Mesenchymal stem cell (in vitro differentiated cells and primary cell): ENCODE measurements at regions not wholly inside any gene's neighbourhood (a gene's known extent, or its start where the extent isn't known, plus 50 kb on each side); places are given as distances from the start of the nearest gene placed in this dataset.

Source experiments
- DNase-seq: peaks from one replicate; pipeline ENCODE4 v3.0.0-alpha.2; 2013
- H2AFZ ChIP-seq: one replicate; pipeline ENCODE4 v1.6.1; 2013; ENCODE audit warnings: low read depth, mild to moderate bottlenecking, control low read depth, inconsistent platforms, low read length, moderate library complexity
- H2AK5ac ChIP-seq: 2 replicates; pipeline ENCODE4 v1.6.1; 2013; ENCODE audit warnings: low read length, moderate library complexity, mild to moderate bottlenecking, inconsistent platforms; ENCODE audit not compliant: severe bottlenecking
- H2BK120ac ChIP-seq: one replicate; pipeline ENCODE4 v1.6.1; 2013; ENCODE audit warnings: low read depth, mild to moderate bottlenecking, inconsistent platforms, low read length, moderate library complexity
- H2BK12ac ChIP-seq, 2 experiments: one replicate each; pipeline ENCODE4 v1.6.1; 2013; ENCODE audit warnings: inconsistent platforms in 2 of 2, low read length in 2 of 2, mild to moderate bottlenecking in 2 of 2, moderate library complexity in 2 of 2, control low read depth in 1 of 2
- H2BK15ac ChIP-seq: one replicate; pipeline ENCODE4 v1.6.1; 2013; ENCODE audit warnings: mild to moderate bottlenecking, low read depth, inconsistent platforms; ENCODE audit not compliant: poor library complexity, severe bottlenecking
- H2BK5ac ChIP-seq: 2 replicates; pipeline ENCODE4 v1.6.1; 2013; ENCODE audit warnings: low read depth, mild to moderate bottlenecking, low read length, control low read depth, inconsistent platforms; ENCODE audit not compliant: poor library complexity, severe bottlenecking
- H3K14ac ChIP-seq, 2 experiments: one replicate each; pipeline ENCODE4 v1.6.1; 2013; ENCODE audit warnings: inconsistent platforms in 2 of 2, low read length in 2 of 2, control low read depth in 1 of 2, mild to moderate bottlenecking in 1 of 2, moderate library complexity in 1 of 2
- H3K18ac ChIP-seq, 2 experiments: one replicate each; pipeline ENCODE4 v1.6.1; 2013; ENCODE audit warnings: inconsistent platforms in 2 of 2, low read length in 2 of 2, control low read depth in 1 of 2, low read depth in 1 of 2, mild to moderate bottlenecking in 1 of 2
- H3K23ac ChIP-seq, 2 experiments: one replicate each; pipeline ENCODE4 v1.6.1; 2013; ENCODE audit warnings: inconsistent platforms in 2 of 2, low read length in 2 of 2, mild to moderate bottlenecking in 2 of 2, moderate library complexity in 2 of 2, control low read depth in 1 of 2
- H3K27ac ChIP-seq: 2 replicates; pipeline ENCODE4 v1.5.1; 2013; ENCODE audit warnings: mild to moderate bottlenecking, moderate library complexity, low read length, control low read depth, inconsistent platforms; ENCODE audit not compliant: poor library complexity, severe bottlenecking
- H3K27me3 ChIP-seq, 2 experiments: 2 replicates each; pipeline versions ENCODE4 v1.6.1 to v1.7.0; 2013; ENCODE audit warnings: low read length in 2 of 2, mild to moderate bottlenecking in 2 of 2, moderate library complexity in 2 of 2, control low read depth in 1 of 2, inconsistent platforms in 1 of 2; ENCODE audit not compliant: control insufficient read depth in 1 of 2, insufficient read depth in 1 of 2
- H3K36me3 ChIP-seq, 2 experiments: 2 replicates each; pipeline versions ENCODE4 v1.6.1 to v1.7.0; 2013; ENCODE audit warnings: low read length in 2 of 2, control low read depth in 1 of 2, inconsistent platforms in 1 of 2, low read depth in 1 of 2, mild to moderate bottlenecking in 1 of 2; ENCODE audit not compliant: insufficient read depth in 2 of 2, control insufficient read depth in 1 of 2
- H3K4ac ChIP-seq, 2 experiments: one replicate each; pipeline ENCODE4 v1.6.1; 2013; ENCODE audit warnings: inconsistent platforms in 2 of 2, low read length in 2 of 2, mild to moderate bottlenecking in 2 of 2, moderate library complexity in 2 of 2, control low read depth in 1 of 2, low read depth in 1 of 2
- H3K4me1 ChIP-seq: 2 replicates; pipeline ENCODE4 v1.6.1; 2013; ENCODE audit warnings: low read depth, low read length, control low read depth; ENCODE audit not compliant: control insufficient read depth, insufficient read depth
- H3K4me2 ChIP-seq: 2 replicates; pipeline ENCODE4 v1.6.1; 2013; ENCODE audit warnings: low read length, mild to moderate bottlenecking, inconsistent platforms; ENCODE audit not compliant: poor library complexity, severe bottlenecking
- H3K4me3 ChIP-seq, 2 experiments: 2 replicates each; pipeline versions ENCODE4 v1.5.1 to v1.7.0; 2013; ENCODE audit warnings: low read length in 2 of 2, mild to moderate bottlenecking in 2 of 2, control low read depth in 1 of 2, low read depth in 1 of 2; ENCODE audit not compliant: insufficient read depth in 1 of 2
- H3K79me1 ChIP-seq: replicated peaks from 2 replicates; pipeline ENCODE4 v1.6.1; 2013; ENCODE audit warnings: mild to moderate bottlenecking, control low read depth, low read length, inconsistent platforms; ENCODE audit not compliant: poor library complexity, severe bottlenecking
- H3K9ac ChIP-seq: 2 replicates; pipeline ENCODE4 v1.7.0; 2013; ENCODE audit warnings: mild to moderate bottlenecking, low read length, moderate library complexity
- H3K9me3 ChIP-seq: 2 replicates; pipeline ENCODE4 v1.7.0; 2013; ENCODE audit warnings: mild to moderate bottlenecking, low read length; ENCODE audit not compliant: control insufficient read depth
- H4K8ac ChIP-seq: one replicate; pipeline ENCODE4 v1.6.1; 2013; ENCODE audit warnings: inconsistent platforms, mild to moderate bottlenecking, low read length, moderate library complexity
- H4K91ac ChIP-seq: one replicate; pipeline ENCODE4 v1.6.1; 2013; ENCODE audit warnings: mild to moderate bottlenecking, low read length, inconsistent platforms
- WGBS: methylation state at CpG from one replicate; pipeline ENCODE4 v1.1.7; 2013; ENCODE audit warnings: mixed read lengths; 5-methylcytosine and 5-hydroxymethylcytosine counted together

DNA sequence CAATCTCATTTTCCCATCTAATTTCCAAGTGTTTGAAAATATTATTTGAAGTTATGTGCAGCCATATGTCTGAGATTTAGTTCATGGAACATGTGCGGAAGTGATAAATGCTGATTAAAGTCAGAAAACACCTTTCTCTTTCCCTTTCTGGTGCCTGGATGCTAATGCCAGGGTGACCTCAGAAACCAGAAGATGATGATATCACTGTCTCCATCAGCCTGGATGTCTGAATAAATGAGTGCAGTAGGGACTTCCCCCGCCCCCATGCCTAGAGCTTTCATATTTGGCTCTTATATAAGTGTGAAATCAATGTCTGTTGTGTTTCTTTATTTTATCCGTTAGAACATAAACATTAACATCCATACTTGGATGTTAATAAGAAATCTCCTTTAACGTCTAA lies 261.9 kb upstream of the LRIG3 start:
- Histone ChIP-seq H3K4me2 (no peak overlapping the region), H3K4me1 (no peaks in the 10 kb centered on the region), H3K79me1 (no peaks in the 10 kb centered on the region), H3K14ac (no peak overlapping the region), H4K8ac (no peak overlapping the region), H3K27me3 (no peaks in the 10 kb centered on the region), H2BK5ac (no peak overlapping the region), H3K36me3 (no peaks in the 10 kb centered on the region), H4K91ac (no peak overlapping the region), H2BK12ac (no peak overlapping the region), H2AK5ac (no peak overlapping the region), H3K23ac (no peak overlapping the region), H3K9me3 (no peaks in the 10 kb centered on the region), H2BK120ac (no peak overlapping the region), H2AFZ (no peak overlapping the region), H3K4ac (no peak overlapping the region), H3K27ac (no peak overlapping the region), H2BK15ac (no peak overlapping the region), H3K9ac (no peak overlapping the region), H3K4me3 (no peak overlapping the region), H3K18ac (no peak overlapping the region)
- DNase-seq, result peak; percentile 32
- WGBS, result 100% methylated on average over 1 of the region's 4 CpGs

DNA sequence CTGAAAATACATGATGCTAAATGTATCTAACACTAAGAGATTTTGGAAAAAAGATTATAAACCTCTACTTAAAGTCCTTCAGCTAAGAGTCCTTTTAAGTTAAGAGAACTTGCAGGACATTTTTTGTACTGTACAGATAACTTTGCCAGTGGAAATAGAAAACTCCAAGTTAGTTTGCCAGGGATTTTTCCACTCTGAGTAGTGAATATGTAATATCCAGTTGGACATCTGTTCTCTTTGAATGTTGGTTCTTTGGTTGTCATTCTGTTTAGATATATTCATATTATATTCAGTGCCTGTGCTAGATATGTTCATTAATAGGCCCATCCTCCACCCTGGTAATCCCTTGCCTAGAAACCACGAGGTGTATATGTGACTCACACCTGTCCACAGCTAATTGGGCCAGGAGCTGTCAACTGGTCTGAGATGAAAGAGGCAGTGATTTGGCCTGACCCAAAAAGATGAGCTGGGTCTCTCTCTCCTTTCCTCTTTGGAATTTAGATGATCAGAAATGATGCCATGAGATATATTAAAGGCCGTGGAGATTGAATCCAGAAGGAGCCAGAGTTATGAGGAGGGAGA lies 261.0 kb upstream of the LRIG3 start:
- Histone ChIP-seq H2BK120ac (no peak overlapping the region), H4K91ac (no peak overlapping the region), H3K4me3 (no peak overlapping the region), H3K4me2 (no peak overlapping the region), H3K18ac (no peak overlapping the region), H2AK5ac (no peak overlapping the region), H3K9me3 (no peaks in the 10 kb centered on the region), H4K8ac (no peak overlapping the region), H3K4ac (no peak overlapping the region), H2AFZ (no peak overlapping the region), H3K79me1 (no peaks in the 10 kb centered on the region), H3K14ac (no peak overlapping the region), H2BK12ac (no peak overlapping the region), H2BK5ac (no peak overlapping the region), H3K27me3 (no peaks in the 10 kb centered on the region), H3K9ac (no peak overlapping the region), H3K36me3 (no peaks in the 10 kb centered on the region), H2BK15ac (no peak overlapping the region), H3K23ac (no peak overlapping the region), H3K4me1 (no peaks in the 10 kb centered on the region), H3K27ac (no peak overlapping the region)
- 78% methylated on average over 2 of the region's 2 CpGs for WGBS
- DNase-seq, result no peak

DNA sequence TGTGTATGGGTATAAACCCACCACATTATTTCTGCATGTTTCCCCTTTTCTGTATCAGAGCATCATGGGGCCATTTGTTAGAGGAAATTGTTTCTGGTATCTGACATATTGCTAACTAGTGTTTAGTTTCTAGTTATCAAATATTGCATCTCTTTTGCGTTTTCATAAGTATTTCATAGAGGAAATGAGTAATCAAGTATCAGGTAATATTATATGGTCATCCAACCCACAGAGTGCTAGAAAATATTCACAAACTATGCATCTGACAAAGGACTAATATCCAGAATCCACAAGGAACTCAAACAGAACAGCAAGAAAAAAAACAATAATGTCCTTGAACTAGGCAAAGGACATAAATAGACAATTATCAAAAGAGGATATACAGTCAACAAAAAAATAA lies 258.9 kb upstream of the LRIG3 start:
- no peak overlapping the region for H4K91ac ChIP-seq
- H3K4me1 ChIP-seq, result no peaks in the 10 kb centered on the region
- H3K4me3 ChIP-seq, result no peak overlapping the region
- no peak for DNase-seq
- no peaks in the 10 kb centered on the region for H3K36me3 ChIP-seq
- H3K18ac ChIP-seq, result no peak overlapping the region
- no peak overlapping the region for H3K9ac ChIP-seq
- H2AFZ ChIP-seq, result no peak overlapping the region
- no peak overlapping the region for H3K4me2 ChIP-seq
- no peak overlapping the region for H2AK5ac ChIP-seq
- no peak overlapping the region for H2BK12ac ChIP-seq
- H3K27me3 ChIP-seq, result no peaks in the 10 kb centered on the region
- no peak overlapping the region for H3K4ac ChIP-seq
- WGBS, result no CpG with 5 or more reads among the region's 1 CpG
- H3K9me3 ChIP-seq, result no peaks in the 10 kb centered on the region
- H3K79me1 ChIP-seq, result no peaks in the 10 kb centered on the region
- H2BK5ac ChIP-seq, result no peak overlapping the region
- no peak overlapping the region for H3K27ac ChIP-seq
- H2BK120ac ChIP-seq, result no peak overlapping the region
- H3K14ac ChIP-seq, result no peak overlapping the region
- H2BK15ac ChIP-seq, result no peak overlapping the region
- no peak overlapping the region for H4K8ac ChIP-seq
- no peak overlapping the region for H3K23ac ChIP-seq

DNA sequence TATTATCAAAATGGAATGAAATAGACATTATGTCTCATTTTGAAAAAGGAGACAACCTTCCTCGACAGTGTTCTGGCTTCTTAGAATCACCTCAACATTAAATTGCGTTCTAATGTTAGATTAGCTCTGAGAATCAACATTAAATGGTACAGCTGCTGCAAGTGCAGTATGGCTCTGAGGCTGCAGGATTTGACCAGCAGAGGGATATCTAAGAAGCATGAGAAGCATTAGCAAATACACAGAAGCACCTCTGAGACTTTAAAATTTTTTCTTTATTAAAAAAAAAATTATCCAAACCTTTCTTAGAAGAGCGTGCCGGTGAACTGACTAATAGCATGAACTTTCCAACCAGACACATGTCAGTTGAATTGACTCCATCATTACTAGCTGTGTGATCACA lies 253.4 kb upstream of the LRIG3 start:
- Histone ChIP-seq H3K14ac (no peak overlapping the region), H3K4me3 (no peak overlapping the region), H3K36me3 (no peaks in the 10 kb centered on the region), H3K4me1 (no peaks in the 10 kb centered on the region), H3K27me3 (no peaks in the 10 kb centered on the region), H2AFZ (no peak overlapping the region), H3K18ac (no peak overlapping the region), H2BK5ac (no peak overlapping the region), H3K79me1 (no peaks in the 10 kb centered on the region), H3K27ac (no peak overlapping the region), H4K8ac (no peak overlapping the region), H2BK120ac (no peak overlapping the region), H2BK15ac (no peak overlapping the region), H4K91ac (no peak overlapping the region), H2AK5ac (no peak overlapping the region), H3K23ac (no peak overlapping the region), H2BK12ac (no peak overlapping the region), H3K4ac (no peak overlapping the region), H3K9me3 (no peaks in the 10 kb centered on the region), H3K9ac (no peak overlapping the region), H3K4me2 (no peak overlapping the region)
- WGBS, result 92% methylated on average over 4 of the region's 4 CpGs
- no peak for DNase-seq
